SK-N-SH treated with all-trans-retinoic acid at 6 μM for 48 hours (cell line): ENCODE measurements at regions not wholly inside any gene's neighbourhood (a gene's known extent, or its start where the extent isn't known, plus 50 kb on each side); places are given as distances from the start of the nearest gene placed in this dataset.

Source experiments
- ARNTL ChIP-seq: fragments of 450-650 bp; formaldehyde crosslinking; IDR thresholded peaks from 2 replicates; pipeline ENCODE4 v1.5.0; 2020; ENCODE audit warnings: low read depth, mild to moderate bottlenecking, moderate library complexity, borderline replicate concordance
- ESRRG ChIP-seq: fragments of 250-450 bp; sonication (Bioruptor Pico); IDR thresholded peaks from 2 replicates; pipeline ENCODE4 v1.6.1; 2021; ENCODE audit warnings: mild to moderate bottlenecking
- GLIS3 ChIP-seq: fragments of 250-450 bp; sonication (Bioruptor Pico); IDR thresholded peaks from 2 replicates; pipeline ENCODE4 v1.5.0; 2020; ENCODE audit warnings: mild to moderate bottlenecking, moderate library complexity
- PPARA ChIP-seq: fragments of 250-450 bp; sonication (Bioruptor Pico); IDR thresholded peaks from 2 replicates; pipeline ENCODE4 v1.5.0; 2020; ENCODE audit warnings: mild to moderate bottlenecking, borderline replicate concordance
- ZC3H10 ChIP-seq: fragments of 250-450 bp; sonication (Bioruptor Pico); IDR thresholded peaks from 2 replicates; pipeline ENCODE4 v1.5.1; 2021; ENCODE audit warnings: mild to moderate bottlenecking, moderate library complexity
- ZFP3 ChIP-seq: fragments of 250-450 bp; sonication (Bioruptor Pico); IDR thresholded peaks from 2 replicates; pipeline ENCODE4 v1.5.0; 2020; ENCODE audit warnings: mild to moderate bottlenecking, moderate library complexity
- ZFP30 ChIP-seq: fragments of 450-650 bp; formaldehyde crosslinking; IDR thresholded peaks from 2 replicates; pipeline ENCODE4 v1.5.0; 2022; ENCODE audit warnings: mild to moderate bottlenecking, moderate library complexity
- ZNF565 ChIP-seq: fragments of 450-650 bp; formaldehyde crosslinking; conservative IDR thresholded peaks from 2 replicates; pipeline ENCODE4 v1.5.0; 2020; ENCODE audit warnings: low read depth, mild to moderate bottlenecking, moderate library complexity

DNA sequence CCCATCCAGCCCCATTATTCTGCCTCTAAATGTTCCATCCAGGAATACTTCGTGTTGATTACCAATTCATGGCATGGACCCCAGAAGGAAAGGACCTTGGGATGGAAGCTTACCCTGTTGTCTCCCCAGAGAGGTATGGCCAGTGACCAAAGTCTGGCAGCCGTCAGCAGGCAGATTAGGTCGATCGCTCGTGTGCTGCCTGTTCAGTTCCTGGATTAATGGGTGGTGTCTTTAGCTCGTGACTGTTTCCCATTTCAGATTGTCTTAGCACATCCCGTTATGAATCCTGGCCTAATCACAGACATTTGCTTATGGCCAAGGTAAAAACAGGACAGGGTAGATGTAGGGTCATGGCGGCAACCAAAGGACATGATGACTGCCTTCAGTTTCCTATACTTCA lies 122.9 kb upstream of the NTF3 start:
- TF ChIP-seq PPARA, result no peak
- TF ChIP-seq ZC3H10, result no peak
- no peak for TF ChIP-seq ESRRG (CRISPR knock-in tag)
- no peak for TF ChIP-seq ARNTL (CRISPR knock-in tag)
- TF ChIP-seq GLIS3 (CRISPR knock-in tag), result no peak
- TF ChIP-seq ZFP3 (CRISPR knock-in tag), result no peak
- TF ChIP-seq ZFP30 (CRISPR knock-in tag), result no peak
- TF ChIP-seq ZNF565 (CRISPR knock-in tag), result no peak
